Duodenal mucosa (tissue), 2 donors: ENCODE measurements at regions not wholly inside any gene's neighbourhood (a gene's known extent, or its start where the extent isn't known, plus 50 kb on each side); places are given as distances from the start of the nearest gene placed in this dataset.

ENCODE experiments used
- H3K27ac ChIP-seq: one replicate; pipeline ENCODE4 v1.7.0; 2013; ENCODE audit warnings: low read depth, low read length
- H3K27me3 ChIP-seq, 2 donors: one replicate each; pipeline ENCODE4 v1.7.0; 2013; ENCODE audit warnings: low read length in 2 of 2, control low read depth in 1 of 2; ENCODE audit not compliant: insufficient read depth in 2 of 2, control insufficient read depth in 1 of 2
- H3K36me3 ChIP-seq, 2 donors: one replicate each; pipeline ENCODE4 v1.7.0; 2013; ENCODE audit warnings: low read length in 2 of 2, control low read depth in 1 of 2; ENCODE audit not compliant: insufficient read depth in 2 of 2, control insufficient read depth in 1 of 2
- H3K4me1 ChIP-seq, 2 donors: one replicate each; pipeline ENCODE4 v1.7.0; 2013; ENCODE audit warnings: low read length in 2 of 2, control low read depth in 1 of 2; ENCODE audit not compliant: insufficient read depth in 2 of 2, control insufficient read depth in 1 of 2
- H3K4me3 ChIP-seq, 2 donors: one replicate each; pipeline ENCODE4 v1.7.0; 2013; ENCODE audit warnings: low read length in 2 of 2, low read depth in 1 of 2
- H3K9ac ChIP-seq, 2 donors: one replicate each; pipeline ENCODE4 v1.7.0; 2013; ENCODE audit warnings: low read length in 2 of 2, low read depth in 1 of 2
- H3K9me3 ChIP-seq, 2 donors: one replicate each; pipeline ENCODE4 v1.7.0; 2013; ENCODE audit warnings: low read length in 2 of 2, control low read depth in 1 of 2; ENCODE audit not compliant: control insufficient read depth in 1 of 2

DNA sequence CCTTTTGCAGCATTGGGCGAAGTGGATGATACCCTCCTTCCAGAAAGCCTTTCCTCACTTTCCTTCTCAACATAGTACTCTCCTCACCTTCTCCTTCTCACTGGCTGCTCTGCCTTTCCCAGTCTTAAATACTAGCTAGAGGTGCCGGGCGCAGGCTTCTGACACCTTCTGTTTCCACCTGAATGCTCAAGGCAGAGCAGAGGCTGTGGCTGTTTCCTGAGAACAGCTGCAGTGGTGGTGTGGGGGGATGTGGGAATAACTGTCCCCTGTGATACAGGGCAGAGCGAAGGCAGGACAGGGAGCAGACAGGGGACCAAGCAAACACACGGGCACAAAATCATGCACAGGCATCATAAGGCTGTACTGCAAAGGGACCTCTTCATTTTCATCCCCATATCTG, 303.1 kb downstream of the SS18 start:
- Histone ChIP-seq H3K9ac (no peak overlapping the region), H3K36me3 (no peaks in the 10 kb centered on the region), H3K27ac (no peak overlapping the region), H3K9me3 (no peaks in the 10 kb centered on the region), H3K4me3 (no peak overlapping the region), H3K27me3 (no peaks in the 10 kb centered on the region), H3K4me1 (no peaks in the 10 kb centered on the region)

- Histone ChIP-seq H3K4me1 (no peaks in the 10 kb centered on the region), H3K27me3 (no peaks in the 10 kb centered on the region), H3K9me3 (no peaks in the 10 kb centered on the region), H3K36me3 (no peaks in the 10 kb centered on the region), H3K9ac (no peak overlapping the region), H3K27ac (no peak overlapping the region), H3K4me3 (no peak overlapping the region)
Measured at GRCh38 chr18:25786758-25787157, 303.7 kb downstream of the SS18 start.

DNA sequence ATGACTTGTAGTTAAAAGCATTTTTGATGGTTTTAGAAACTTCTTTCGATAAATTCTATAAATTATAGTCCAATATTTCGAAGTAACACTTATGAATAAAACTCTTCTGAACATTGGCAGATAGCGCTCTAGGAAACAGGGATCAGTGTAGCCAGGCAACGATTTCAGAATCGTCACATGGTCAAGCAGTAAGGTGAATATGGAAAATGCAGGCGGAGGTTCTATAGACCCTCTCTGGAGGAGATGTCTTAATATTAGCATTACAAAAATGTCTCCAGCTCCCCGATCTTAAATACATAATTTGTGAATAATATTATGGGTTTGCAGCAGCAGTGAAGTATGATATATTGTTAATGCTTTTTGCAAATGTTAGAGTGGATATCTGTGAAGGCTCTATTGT, 310.3 kb downstream of the SS18 start:
- Histone ChIP-seq H3K4me1 (no peaks in the 10 kb centered on the region), H3K9ac (no peak overlapping the region), H3K36me3 (no peaks in the 10 kb centered on the region)

DNA sequence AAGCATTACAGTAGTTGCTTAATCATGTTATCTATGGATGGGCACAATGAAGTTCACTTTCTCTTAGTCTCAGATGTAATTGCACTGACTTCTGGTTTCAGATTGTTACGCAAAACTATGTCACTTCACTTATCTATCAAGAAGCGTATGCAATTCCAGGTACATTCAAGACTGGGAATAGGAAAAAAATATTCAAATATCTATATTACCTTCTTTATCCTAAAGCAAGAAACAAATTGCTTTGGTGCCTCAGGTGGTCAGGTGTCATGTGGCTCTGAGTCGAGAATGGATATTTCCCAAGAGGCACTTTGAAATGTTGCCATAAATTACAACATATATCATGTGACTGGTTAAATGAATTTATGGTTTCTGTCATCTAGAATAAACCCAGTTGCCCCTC, 318.6 kb downstream of the SS18 start:
- Histone ChIP-seq H3K9me3 (no peaks in the 10 kb centered on the region), H3K27me3 (no peaks in the 10 kb centered on the region), H3K4me3 (no peak overlapping the region), H3K9ac (no peak overlapping the region), H3K27ac (no peak overlapping the region), H3K4me1 (no peaks in the 10 kb centered on the region), H3K36me3 (no peaks in the 10 kb centered on the region)

More for the DNA sequence above, 310.3 kb downstream of the SS18 start:
- Histone ChIP-seq H3K27ac (no peak overlapping the region), H3K9me3 (no peaks in the 10 kb centered on the region), H3K27me3 (no peaks in the 10 kb centered on the region), H3K4me3 (no peak overlapping the region)

DNA sequence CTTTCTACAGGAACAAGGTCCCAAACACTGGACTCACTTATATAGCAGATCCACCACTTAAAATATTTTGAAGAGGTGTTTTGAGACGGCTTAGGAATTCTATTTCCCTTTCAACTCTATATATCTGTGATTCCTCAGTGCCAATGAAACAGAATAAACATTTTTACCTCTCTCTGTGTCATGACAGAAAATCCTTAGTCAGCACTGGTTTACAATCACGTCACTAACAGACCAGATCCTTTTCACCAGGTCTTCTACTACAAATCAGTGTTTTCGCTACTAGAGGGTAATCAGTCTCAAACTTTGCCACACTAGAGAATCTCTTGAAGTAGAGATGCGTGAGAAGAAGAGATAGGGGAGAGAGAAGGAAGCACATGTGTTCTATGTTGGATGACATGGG, 325.6 kb downstream of the SS18 start:
- H3K4me3 ChIP-seq: no peak overlapping the region
- no peaks in the 10 kb centered on the region for H3K4me1 ChIP-seq
- no peaks in the 10 kb centered on the region for H3K9me3 ChIP-seq
- H3K9ac ChIP-seq: no peak overlapping the region
- H3K27me3 ChIP-seq: no peaks in the 10 kb centered on the region
- no peaks in the 10 kb centered on the region for H3K36me3 ChIP-seq
- no peak overlapping the region for H3K27ac ChIP-seq

DNA sequence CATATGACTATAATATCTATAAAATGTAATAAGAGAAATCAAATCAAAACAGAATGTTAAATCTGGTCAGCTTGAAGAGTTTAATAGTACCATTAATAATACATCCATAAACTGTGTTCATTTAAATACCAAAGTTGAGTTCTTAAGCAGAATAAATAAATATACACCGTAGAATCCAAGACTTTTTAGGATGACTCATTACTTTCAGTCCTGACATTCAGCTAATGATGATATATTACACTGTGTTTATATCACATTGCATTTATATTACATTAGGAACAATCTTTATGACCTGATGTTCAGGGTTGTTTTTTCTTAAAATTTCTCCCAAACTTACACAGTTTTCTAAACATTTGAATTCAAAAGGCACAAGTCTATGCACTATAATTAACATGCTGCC, 331.3 kb downstream of the SS18 start:
- H3K4me3 ChIP-seq: no peak overlapping the region
- no peaks in the 10 kb centered on the region for H3K9me3 ChIP-seq
- H3K27ac ChIP-seq: no peak overlapping the region
- H3K4me1 ChIP-seq: no peaks in the 10 kb centered on the region
- no peaks in the 10 kb centered on the region for H3K36me3 ChIP-seq
- H3K9ac ChIP-seq: no peak overlapping the region
- no peaks in the 10 kb centered on the region for H3K27me3 ChIP-seq

DNA sequence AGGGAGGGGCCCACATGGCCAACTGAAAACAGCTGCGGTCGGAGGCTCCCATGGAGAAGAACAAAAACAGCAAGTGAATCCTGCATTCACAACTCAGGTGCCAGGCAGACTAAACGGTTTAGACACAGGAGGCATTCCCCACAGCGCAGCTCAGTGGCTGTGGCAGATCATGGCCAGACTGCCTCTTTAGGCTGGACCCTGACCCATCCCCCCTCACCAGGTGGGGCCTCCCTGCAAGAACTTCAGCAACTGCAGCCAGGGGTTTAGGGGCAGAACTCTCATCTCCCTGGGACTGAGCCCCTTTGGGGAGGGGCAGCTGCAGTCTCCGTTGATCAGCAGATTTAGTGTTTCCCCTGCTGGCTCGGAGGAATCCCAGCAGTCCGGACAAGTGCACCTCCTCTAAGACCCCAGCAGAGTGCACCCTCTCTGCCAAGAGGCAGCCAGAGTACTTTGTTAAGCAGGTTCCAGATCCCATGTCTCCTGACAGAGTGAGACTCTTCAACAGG, 346.7 kb downstream of the SS18 start:
- Histone ChIP-seq H3K9me3 (no peaks in the 10 kb centered on the region), H3K36me3 (no peaks in the 10 kb centered on the region), H3K4me1 (no peaks in the 10 kb centered on the region), H3K27ac (no peak overlapping the region), H3K4me3 (no peak overlapping the region), H3K27me3 (no peaks in the 10 kb centered on the region), H3K9ac (no peak overlapping the region)

GRCh38 chr18:25739376-25739775, 351.0 kb downstream of the SS18 start:
- Histone ChIP-seq H3K36me3 (no peaks in the 10 kb centered on the region), H3K9me3 (no peaks in the 10 kb centered on the region), H3K4me3 (no peak overlapping the region), H3K27ac (no peak overlapping the region), H3K4me1 (no peaks in the 10 kb centered on the region), H3K9ac (no peak overlapping the region), H3K27me3 (no peaks in the 10 kb centered on the region)

DNA sequence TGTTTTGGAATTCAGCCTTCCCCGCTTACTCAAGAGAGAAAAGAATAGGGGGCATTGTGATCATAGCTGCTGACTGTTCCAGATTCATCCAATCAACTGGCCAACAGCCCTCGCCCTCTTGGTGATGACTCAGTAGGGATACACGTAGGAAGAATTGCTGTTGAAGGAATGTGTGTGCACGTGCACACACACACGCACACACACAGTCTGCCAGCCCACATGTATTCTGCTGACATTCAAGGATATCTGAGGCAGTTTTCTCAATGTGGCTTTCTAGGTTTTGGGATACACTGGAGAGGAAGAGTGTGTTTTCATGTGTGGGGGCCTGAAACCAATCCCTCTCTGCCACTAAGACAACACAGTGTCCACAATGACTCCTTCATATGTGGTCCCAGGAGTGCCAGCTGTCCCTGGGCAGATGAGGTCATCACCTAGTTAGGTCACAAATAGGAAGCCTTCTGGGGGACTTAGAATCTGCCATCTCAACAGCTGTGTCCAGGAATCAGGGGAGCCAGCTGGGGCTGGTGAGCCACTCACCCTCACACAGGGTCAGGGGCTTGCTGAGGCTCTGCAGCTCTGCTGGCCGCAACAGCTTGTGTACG, 352.6 kb downstream of the SS18 start:
- Histone ChIP-seq H3K4me3 (no peak overlapping the region), H3K27me3 (no peaks in the 10 kb centered on the region), H3K36me3 (no peaks in the 10 kb centered on the region), H3K4me1 (no peaks in the 10 kb centered on the region), H3K9ac (no peak overlapping the region), H3K9me3 (no peaks in the 10 kb centered on the region), H3K27ac (no peak overlapping the region)

DNA sequence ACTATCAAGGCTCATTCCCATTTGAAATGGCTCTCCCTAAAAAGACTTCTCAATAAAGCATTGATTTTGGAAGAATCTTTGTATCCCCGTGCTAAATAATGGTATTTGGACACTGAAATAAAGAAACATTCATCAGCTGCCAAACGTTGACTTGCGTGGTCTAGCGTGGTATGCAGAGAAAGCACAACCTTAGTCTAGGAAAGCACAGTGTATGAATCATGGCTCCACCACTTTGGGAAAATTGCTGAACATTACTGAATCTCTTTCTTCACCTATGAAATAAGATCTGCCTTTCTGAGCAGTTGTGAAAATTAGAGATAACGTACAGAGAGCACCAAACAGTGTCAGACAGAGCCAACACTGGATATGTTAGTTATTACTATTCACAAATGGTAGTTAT, 353.9 kb downstream of the SS18 start:
- Histone ChIP-seq H3K4me1 (no peaks in the 10 kb centered on the region), H3K27ac (no peak overlapping the region), H3K27me3 (no peaks in the 10 kb centered on the region), H3K36me3 (no peaks in the 10 kb centered on the region), H3K9ac (no peak overlapping the region), H3K4me3 (no peak overlapping the region), H3K9me3 (no peaks in the 10 kb centered on the region)

DNA sequence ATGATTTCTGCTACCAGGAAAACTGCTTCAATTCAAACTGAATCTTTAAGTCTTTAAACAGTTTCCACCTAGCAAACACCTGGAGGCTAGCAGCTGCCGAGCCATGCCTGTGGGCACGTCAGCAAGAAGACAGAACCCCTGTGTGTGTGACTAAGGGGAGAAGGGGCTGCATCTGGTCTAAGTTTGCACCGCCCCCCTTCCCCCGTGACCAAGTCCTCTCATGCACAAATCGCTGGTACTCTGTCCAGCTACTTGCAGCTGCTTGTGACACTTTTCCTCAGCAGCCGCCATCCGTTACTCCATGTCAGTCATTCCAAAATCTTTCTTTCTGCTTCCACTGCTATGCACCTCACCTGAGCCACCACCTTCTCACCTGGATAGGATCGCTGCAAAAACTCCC, 355.0 kb downstream of the SS18 start:
- H3K9ac ChIP-seq: no peak overlapping the region
- H3K27me3 ChIP-seq: no peaks in the 10 kb centered on the region
- H3K27ac ChIP-seq: no peak overlapping the region
- no peaks in the 10 kb centered on the region for H3K36me3 ChIP-seq
- H3K9me3 ChIP-seq: no peaks in the 10 kb centered on the region
- no peaks in the 10 kb centered on the region for H3K4me1 ChIP-seq
- no peak overlapping the region for H3K4me3 ChIP-seq
